Ishikawa (cell line): ENCODE measurements at regions not wholly inside any gene's neighbourhood (a gene's known extent, or its start where the extent isn't known, plus 50 kb on each side); places are given as distances from the start of the nearest gene placed in this dataset.

Experiments used
- RAD21 ChIP-seq: IDR thresholded peaks from 2 replicates; pipeline ENCODE4 v1.6.1; 2012; ENCODE audit warnings: low read depth
- TF ChIP-seq, protein P1 (sequence below): IDR thresholded peaks from 2 replicates; pipeline ENCODE4 v1.6.1; 2012
- TF ChIP-seq, protein P2 (sequence below): IDR thresholded peaks from 2 replicates; pipeline ENCODE4 v1.6.1; 2012; ENCODE audit warnings: low read depth, mild to moderate bottlenecking

- TF ChIP-seq RAD21 = no peak
- TF ChIP-seq, protein P1, sequence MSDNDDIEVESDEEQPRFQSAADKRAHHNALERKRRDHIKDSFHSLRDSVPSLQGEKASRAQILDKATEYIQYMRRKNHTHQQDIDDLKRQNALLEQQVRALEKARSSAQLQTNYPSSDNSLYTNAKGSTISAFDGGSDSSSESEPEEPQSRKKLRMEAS = no peak
- TF ChIP-seq, protein P2, sequence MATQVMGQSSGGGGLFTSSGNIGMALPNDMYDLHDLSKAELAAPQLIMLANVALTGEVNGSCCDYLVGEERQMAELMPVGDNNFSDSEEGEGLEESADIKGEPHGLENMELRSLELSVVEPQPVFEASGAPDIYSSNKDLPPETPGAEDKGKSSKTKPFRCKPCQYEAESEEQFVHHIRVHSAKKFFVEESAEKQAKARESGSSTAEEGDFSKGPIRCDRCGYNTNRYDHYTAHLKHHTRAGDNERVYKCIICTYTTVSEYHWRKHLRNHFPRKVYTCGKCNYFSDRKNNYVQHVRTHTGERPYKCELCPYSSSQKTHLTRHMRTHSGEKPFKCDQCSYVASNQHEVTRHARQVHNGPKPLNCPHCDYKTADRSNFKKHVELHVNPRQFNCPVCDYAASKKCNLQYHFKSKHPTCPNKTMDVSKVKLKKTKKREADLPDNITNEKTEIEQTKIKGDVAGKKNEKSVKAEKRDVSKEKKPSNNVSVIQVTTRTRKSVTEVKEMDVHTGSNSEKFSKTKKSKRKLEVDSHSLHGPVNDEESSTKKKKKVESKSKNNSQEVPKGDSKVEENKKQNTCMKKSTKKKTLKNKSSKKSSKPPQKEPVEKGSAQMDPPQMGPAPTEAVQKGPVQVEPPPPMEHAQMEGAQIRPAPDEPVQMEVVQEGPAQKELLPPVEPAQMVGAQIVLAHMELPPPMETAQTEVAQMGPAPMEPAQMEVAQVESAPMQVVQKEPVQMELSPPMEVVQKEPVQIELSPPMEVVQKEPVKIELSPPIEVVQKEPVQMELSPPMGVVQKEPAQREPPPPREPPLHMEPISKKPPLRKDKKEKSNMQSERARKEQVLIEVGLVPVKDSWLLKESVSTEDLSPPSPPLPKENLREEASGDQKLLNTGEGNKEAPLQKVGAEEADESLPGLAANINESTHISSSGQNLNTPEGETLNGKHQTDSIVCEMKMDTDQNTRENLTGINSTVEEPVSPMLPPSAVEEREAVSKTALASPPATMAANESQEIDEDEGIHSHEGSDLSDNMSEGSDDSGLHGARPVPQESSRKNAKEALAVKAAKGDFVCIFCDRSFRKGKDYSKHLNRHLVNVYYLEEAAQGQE = no peak
These were observed 217.0 kb downstream of the C1D start for GRCh38 chr2:67845621-67846369.
